IMR-90 (cell line): ENCODE measurements at regions not wholly inside any gene's neighbourhood (a gene's known extent, or its start where the extent isn't known, plus 50 kb on each side); places are given as distances from the start of the nearest gene placed in this dataset.

ENCODE experiments used
- ATAC-seq: fragments of 200-7000 bp; cut with Tn5 transposase; 2 replicates; pipeline ENCODE4 v1.9.1; 2020; ENCODE audit warnings: low read depth, mild to moderate bottlenecking, moderate library complexity
- BruUV-seq: library from RNA; stranded (reverse); fragments of 400-500 nt; replicated peaks from 2 replicates; lab custom pipeline; 2021; lab: Mats Ljungman, UMichigan
- CTCF ChIA-PET: fragments of 300-600 bp; formaldehyde crosslinking; extraction: SDS; loops from one replicate; lab custom pipeline; 2021; ENCODE audit warnings: antibody characterized with exemption; lab: Yijun Ruan, JAX
- POLR2A ChIA-PET: fragments of 300-600 bp; sonication (Branson Sonifier 250); formaldehyde crosslinking; loops from one replicate; lab custom pipeline; 2022; ENCODE audit warnings: antibody characterized with exemption; ENCODE audit not compliant: unreplicated experiment; lab: Charles Lee
- DNase-seq: peaks from one replicate; pipeline ENCODE4 v3.0.0; 2013
- H2AFZ ChIP-seq: replicated peaks from 2 replicates; pipeline ENCODE3; 2013; ENCODE audit warnings: low read length, mild to moderate bottlenecking; ENCODE audit not compliant: poor library complexity
- H2AK5ac ChIP-seq: 2 replicates; pipeline ENCODE4 v1.6.1; 2013; ENCODE audit warnings: low read depth, low read length, inconsistent platforms
- H2AK9ac ChIP-seq: replicated peaks from 2 replicates; pipeline ENCODE3; 2013; ENCODE audit warnings: mild to moderate bottlenecking, low read depth, low read length, moderate library complexity; ENCODE audit not compliant: poor library complexity
- H2BK120ac ChIP-seq: 2 replicates; pipeline ENCODE4 v1.6.1; 2013; ENCODE audit warnings: low read depth, low read length, inconsistent platforms
- H2BK15ac ChIP-seq: 3 replicates; pipeline ENCODE4 v1.6.1; 2013; ENCODE audit warnings: low read depth, low read length, inconsistent platforms
- H2BK20ac ChIP-seq: 2 replicates; pipeline ENCODE4 v1.6.1; 2013; ENCODE audit warnings: low read depth, mild to moderate bottlenecking, inconsistent platforms, low read length, moderate library complexity
- H2BK5ac ChIP-seq: 2 replicates; pipeline ENCODE4 v1.6.1; 2013; ENCODE audit warnings: mild to moderate bottlenecking, low read depth, low read length, inconsistent platforms; ENCODE audit not compliant: poor library complexity, severe bottlenecking
- H3K14ac ChIP-seq: replicated peaks from 2 replicates; pipeline ENCODE4 v1.6.1; 2013; ENCODE audit warnings: low read depth, low read length, inconsistent platforms
- H3K18ac ChIP-seq: 2 replicates; pipeline ENCODE4 v1.6.1; 2013; ENCODE audit warnings: low read depth, low read length, control low read depth
- H3K23ac ChIP-seq: 2 replicates; pipeline ENCODE4 v1.6.1; 2013; ENCODE audit warnings: low read depth, low read length, inconsistent platforms
- H3K27ac ChIP-seq: 2 replicates; pipeline ENCODE4 v1.5.1; 2013; ENCODE audit warnings: mild to moderate bottlenecking, control low read depth, low read length; ENCODE audit not compliant: insufficient read depth
- H3K27me3 ChIP-seq: 2 replicates; pipeline ENCODE4 v1.6.1; 2013; ENCODE audit warnings: low read length; ENCODE audit not compliant: control insufficient read depth, insufficient read depth
- H3K36me3 ChIP-seq: 2 replicates; pipeline ENCODE4 v1.6.1; 2013; ENCODE audit warnings: low read length, mixed read lengths; ENCODE audit not compliant: control insufficient read depth, insufficient read depth
- H3K4ac ChIP-seq: 2 replicates; pipeline ENCODE4 v1.6.1; 2013; ENCODE audit warnings: low read depth, low read length, inconsistent platforms
- H3K4me1 ChIP-seq: 2 replicates; pipeline ENCODE4 v1.6.1; 2013; ENCODE audit warnings: low read length, mixed read lengths; ENCODE audit not compliant: control insufficient read depth, insufficient read depth
- H3K4me2 ChIP-seq: 2 replicates; pipeline ENCODE4 v1.6.1; 2013; ENCODE audit warnings: low read depth, mild to moderate bottlenecking, control low read depth, low read length, moderate library complexity
- H3K4me3 ChIP-seq: 2 replicates; pipeline ENCODE4 v1.5.1; 2013; ENCODE audit warnings: low read depth, mild to moderate bottlenecking, control low read depth, low read length, moderate library complexity; ENCODE audit not compliant: insufficient read depth
- H3K56ac ChIP-seq: 2 replicates; pipeline ENCODE4 v1.6.1; 2013; ENCODE audit warnings: low read length, inconsistent platforms; ENCODE audit not compliant: insufficient read depth; ENCODE audit errors: extremely low read depth
- H3K79me1 ChIP-seq, 2 experiments: 2 replicates each; pipeline ENCODE4 v1.6.1; 2013; ENCODE audit warnings: low read length in 2 of 2, inconsistent platforms in 1 of 2, low read depth in 1 of 2
- H3K9ac ChIP-seq: 2 replicates; pipeline ENCODE4 v1.6.1; 2013; ENCODE audit warnings: low read depth, low read length, control low read depth
- H3K9me1 ChIP-seq: 2 replicates; pipeline ENCODE4 v1.6.1; 2013; ENCODE audit warnings: low read length, inconsistent platforms; ENCODE audit not compliant: insufficient read depth
- H3K9me3 ChIP-seq: 2 replicates; pipeline ENCODE4 v1.6.1; 2013; ENCODE audit warnings: low read length; ENCODE audit not compliant: control insufficient read depth, insufficient read depth
- H4K20me1 ChIP-seq: 2 replicates; pipeline ENCODE4 v1.6.1; 2013; ENCODE audit warnings: low read length, inconsistent platforms; ENCODE audit not compliant: insufficient read depth
- H4K5ac ChIP-seq: 2 replicates; pipeline ENCODE4 v1.6.1; 2013; ENCODE audit warnings: mild to moderate bottlenecking, low read depth, low read length, control low read depth
- H4K8ac ChIP-seq, 2 experiments: 2 replicates each; pipeline ENCODE4 v1.6.1; 2013; ENCODE audit warnings: low read depth in 2 of 2, low read length in 2 of 2, control low read depth in 1 of 2, inconsistent platforms in 1 of 2
- H4K91ac ChIP-seq: 2 replicates; pipeline ENCODE4 v1.6.1; 2013; ENCODE audit warnings: low read depth, low read length, inconsistent platforms; ENCODE audit not compliant: insufficient read depth
- CEBPB ChIP-seq: IDR thresholded peaks from 2 replicates; pipeline ENCODE4 v1.6.1; 2012; ENCODE audit warnings: low read depth, low read length, improper control_type of control experiment
- CHD1 ChIP-seq: IDR thresholded peaks from 2 replicates; pipeline ENCODE4 v1.6.1; 2012; ENCODE audit warnings: low read depth, low read length, improper control_type of control experiment
- RAD21 ChIP-seq: IDR thresholded peaks from 2 replicates; pipeline ENCODE4 v1.6.1; 2012; ENCODE audit warnings: low read length, improper control_type of control experiment
- WGBS, 2 experiments: methylation state at CpG; one replicate each; pipeline versions ENCODE4 v1.1.5 to v1.1.7; 2013; ENCODE audit warnings: missing lambda C conversion rate in 2 of 2; ENCODE audit not compliant: insufficient read length in 1 of 2; ENCODE audit errors: extremely low coverage in 2 of 2; 5-methylcytosine and 5-hydroxymethylcytosine counted together
- dilution Hi-C: fragments of 300-500 bp; cut with HindIII; formaldehyde crosslinking; loops from one replicate; pipeline ENCODE4 v1.14.3; 2018; ENCODE audit warnings: low sequenced_read_pairs; ENCODE audit not compliant: unreplicated experiment
- in situ Hi-C: fragments of 300-500 bp; cut with MboI; formaldehyde crosslinking; loops from 3 replicates; pipeline ENCODE4 v1.14.3; 2019; ENCODE audit warnings: low sequenced_read_pairs, inconsistent platforms, mixed read lengths
- intact Hi-C: fragments of 100-400 bp; cut with micrococcal nuclease; formaldehyde crosslinking; loops from 2 replicates; pipeline ENCODE4 v1.10.0; 2022

- Histone ChIP-seq H3K27me3 (peaks cover 8% of the 10 kb centered on the region), H3K14ac (no peak overlapping the region), H4K91ac (no peak overlapping the region), H2AK9ac (no peak overlapping the region), H3K9ac (no peak overlapping the region), H2BK15ac (no peak overlapping the region), H3K79me1 (no peaks in the 10 kb centered on the region), H4K20me1 (no peaks in the 10 kb centered on the region), H4K8ac (no peak overlapping the region), H3K9me3 (no peaks in the 10 kb centered on the region), H2BK5ac (no peak overlapping the region), H2BK20ac (no peak overlapping the region), H2AFZ (no peak overlapping the region), H3K56ac (no peak overlapping the region), H3K4me3 (no peak overlapping the region), H2BK120ac (no peak overlapping the region), H3K9me1 (no peaks in the 10 kb centered on the region), H3K23ac (no peak overlapping the region), H3K27ac (no peak overlapping the region), H3K4me2 (no peak overlapping the region), H2AK5ac (no peak overlapping the region), H3K36me3 (no peaks in the 10 kb centered on the region), H3K4me1 (no peaks in the 10 kb centered on the region), H3K18ac (no peak overlapping the region), H3K4ac (no peak overlapping the region), H4K5ac (no peak overlapping the region)
- POLR2A ChIA-PET: no interaction called here
- DNase-seq: no peak
- dilution Hi-C loops (no loop called here), in situ Hi-C loops (no loop called here), intact Hi-C loops (no loop called here)
- TF ChIP-seq CEBPB (no peak), CHD1 (no peak), RAD21 (0 out of 2 replicates have a peak, but pooled peaks have one; percentile 5)
- WGBS, 2 experiments: 83% methylated on average over 4 of the region's 9 CpGs; no CpG with 5 or more reads in 1 of the 2 experiments
- CTCF ChIA-PET: no interaction called here
- ATAC-seq: no peak
- BruUV-seq: no TSS peak
Observed at GRCh38 chr22:27627444-27627833, 174.1 kb downstream of the MN1 start.
